ENCODE measurements at regions not wholly inside any gene's neighbourhood (a gene's known extent, or its start where the extent isn't known, plus 50 kb on each side); places are given as distances from the start of the nearest gene placed in this dataset.

- TF ChIP-seq POLR2A (IDR thresholded peaks at IDR 0.05) (no peak), CTCF (IDR thresholded peaks at IDR 0.05) (no peak), POLR2AphosphoS5 (IDR thresholded peaks at IDR 0.05) (no peak)
These were observed 208.6 kb downstream of the URI1 start for GRCh38 chr19:30150626-30151025.
